ENCODE measurements at regions not wholly inside any gene's neighbourhood (a gene's known extent, or its start where the extent isn't known, plus 50 kb on each side); places are given as distances from the start of the nearest gene placed in this dataset.
A peak's percentile ranks its signal among the peaks of the same experiment; 100 is the strongest.
"Not testable (repeated sequence)": the region's sequence is repeated elsewhere in the genome, so short reads cannot be mapped to it uniquely, and the experiment has no call there.

GRCh38 chr13:28607187-28607955 lies 51.6 kb upstream of the POMP start:
- no peak for DNase-seq (ENCODE audit: low spot score)

GRCh38 chr13:28606466-28606865 lies 52.5 kb upstream of the POMP start:
- DNase-seq (ENCODE audit: low spot score), result no peak

- not testable (repeated sequence) for DNase-seq (ENCODE audit: low spot score)
Observed at GRCh38 chr13:28605147-28605546, 53.8 kb upstream of the POMP start.

DNA sequence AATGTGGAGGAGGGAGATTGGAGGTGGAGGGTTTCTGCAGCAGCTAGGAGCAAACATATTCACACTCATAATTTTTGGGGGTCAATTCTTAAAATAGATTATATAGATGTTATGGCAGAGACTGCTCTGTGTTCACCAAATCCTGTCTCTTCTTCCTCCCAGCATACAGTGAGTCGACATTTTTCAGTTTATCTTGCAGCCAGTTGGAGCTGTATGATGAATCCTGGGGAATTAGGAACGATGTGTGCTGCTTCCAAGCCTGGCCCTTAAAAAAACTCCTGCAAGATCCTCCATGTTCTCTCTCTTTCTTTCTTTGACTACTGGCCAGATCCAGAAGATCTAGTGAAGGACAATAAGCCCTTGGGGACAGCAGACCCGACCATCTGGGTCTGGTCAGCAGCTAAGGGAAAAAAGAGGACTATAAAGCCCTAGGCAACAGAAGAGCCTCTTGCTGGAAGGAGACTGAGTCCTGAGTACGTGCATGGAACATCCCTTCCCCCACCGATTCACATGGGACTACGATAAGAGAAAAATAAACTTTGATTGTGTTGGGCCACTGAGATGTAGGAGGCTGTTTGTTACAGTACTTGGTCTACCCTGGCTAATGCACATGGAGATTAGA lies 55.8 kb upstream of the POMP start:
- no peak for DNase-seq (ENCODE audit: low spot score)

- no peak for DNase-seq (ENCODE audit: low spot score)
Observed at GRCh38 chr13:28602580-28602979, 56.4 kb upstream of the POMP start.

DNA sequence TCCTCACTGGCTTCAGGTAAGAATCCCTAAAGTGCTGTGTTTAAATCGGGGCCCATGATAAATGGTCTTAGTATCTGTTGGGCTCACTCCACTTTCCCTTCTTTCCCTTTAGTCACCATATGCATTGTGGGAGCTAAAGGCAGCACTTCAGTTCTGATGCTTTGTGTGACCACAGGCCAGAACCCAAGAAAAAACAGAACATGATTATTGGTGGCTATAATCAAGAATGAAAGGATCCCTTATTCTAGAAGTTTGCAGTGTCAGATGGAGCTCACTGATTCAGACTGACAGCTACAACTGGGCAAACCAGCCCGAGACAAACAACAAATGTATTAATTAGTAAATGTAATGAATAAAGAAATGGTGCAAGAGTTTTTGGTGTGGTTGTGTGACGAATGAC lies 57.3 kb upstream of the POMP start:
- DNase-seq (ENCODE audit: low spot score), result no peak

GRCh38 chr13:28597641-28598040 lies 61.3 kb upstream of the POMP start:
- DNase-seq (ENCODE audit: low spot score), result no peak

- DNase-seq (ENCODE audit: low spot score), result no peak
Observed at GRCh38 chr13:28590461-28590860, 68.5 kb upstream of the POMP start.

GRCh38 chr13:28588296-28588695 lies 70.6 kb upstream of the POMP start:
- no peak for DNase-seq (ENCODE audit: low spot score)

DNA sequence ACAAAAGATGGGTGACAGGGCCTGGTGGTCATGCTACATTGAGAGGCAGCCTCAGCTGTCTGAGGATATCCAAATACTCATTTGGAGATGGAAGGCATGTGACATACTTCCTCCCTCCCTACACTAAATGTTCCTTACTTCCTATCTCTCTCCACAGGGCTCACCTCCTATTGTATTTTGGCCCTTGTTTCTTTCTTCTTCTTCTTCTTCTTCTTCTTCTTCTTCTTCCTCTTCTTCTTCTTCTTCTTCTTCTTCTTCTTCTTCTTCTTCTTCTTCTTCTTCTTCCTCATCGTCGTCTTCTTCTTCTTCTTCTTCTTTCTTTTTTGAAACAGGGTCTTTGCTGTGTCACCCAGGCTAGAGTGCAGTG lies 71.8 kb upstream of the POMP start:
- DNase-seq (ENCODE audit: low spot score), result no peak

DNA sequence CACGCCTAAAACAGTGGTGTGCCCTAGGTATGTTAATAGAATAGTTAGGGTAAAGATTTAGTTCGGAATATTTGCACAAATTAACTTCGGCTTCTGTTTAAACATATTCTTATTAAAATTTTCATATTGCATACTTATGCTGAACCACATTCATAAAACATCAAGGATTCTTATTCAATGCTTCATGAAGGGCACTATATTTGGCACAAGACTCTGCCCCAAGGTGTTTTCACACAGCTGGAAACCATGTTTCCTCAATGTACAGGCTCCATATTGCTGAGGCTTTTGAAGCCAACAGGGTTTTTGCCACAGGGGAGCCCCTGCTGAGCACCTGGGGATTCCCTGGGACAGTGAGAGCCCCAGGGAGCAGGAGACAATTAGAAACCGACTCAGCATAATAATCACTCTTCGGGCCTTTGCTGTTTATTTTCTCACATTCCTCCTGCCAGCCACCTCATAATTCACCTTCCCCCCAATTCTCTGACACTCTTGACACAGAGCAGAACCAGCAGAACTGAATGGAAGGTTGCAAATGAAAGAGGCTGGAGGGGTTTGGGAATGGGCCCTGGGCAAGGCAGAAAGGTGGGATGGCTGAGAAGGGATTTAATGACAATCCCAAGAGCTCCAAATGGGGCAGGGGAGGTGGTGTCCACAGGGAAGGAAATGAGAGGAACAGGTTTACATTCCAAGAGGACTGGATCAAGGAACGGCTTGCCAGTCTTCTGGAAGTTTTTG lies 72.3 kb upstream of the POMP start:
- no peak for DNase-seq (ENCODE audit: low spot score)

DNA sequence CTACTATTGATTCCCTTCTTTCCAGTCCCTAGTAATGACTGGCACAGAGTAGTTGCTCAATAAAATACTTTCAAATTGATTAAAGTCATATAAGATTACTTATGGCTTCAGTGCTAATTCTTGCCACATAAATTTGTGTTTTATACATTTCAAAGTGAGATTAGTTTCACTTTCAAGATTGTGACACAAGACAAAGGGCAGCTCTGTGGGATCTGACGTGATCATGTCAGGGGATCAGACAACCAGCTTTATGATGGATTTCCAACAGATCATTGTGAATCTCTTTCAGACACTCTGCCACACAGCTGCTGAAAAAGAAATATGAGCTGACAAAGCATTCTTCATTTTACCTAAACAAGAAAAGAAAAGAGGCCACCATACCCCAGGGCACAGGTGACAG lies 73.4 kb upstream of the POMP start:
- peak; percentile 13 for DNase-seq (ENCODE audit: low spot score)

GRCh38 chr13:28584873-28585381 lies 74.0 kb upstream of the POMP start:
- DNase-seq (ENCODE audit: low spot score), result no peak

DNA sequence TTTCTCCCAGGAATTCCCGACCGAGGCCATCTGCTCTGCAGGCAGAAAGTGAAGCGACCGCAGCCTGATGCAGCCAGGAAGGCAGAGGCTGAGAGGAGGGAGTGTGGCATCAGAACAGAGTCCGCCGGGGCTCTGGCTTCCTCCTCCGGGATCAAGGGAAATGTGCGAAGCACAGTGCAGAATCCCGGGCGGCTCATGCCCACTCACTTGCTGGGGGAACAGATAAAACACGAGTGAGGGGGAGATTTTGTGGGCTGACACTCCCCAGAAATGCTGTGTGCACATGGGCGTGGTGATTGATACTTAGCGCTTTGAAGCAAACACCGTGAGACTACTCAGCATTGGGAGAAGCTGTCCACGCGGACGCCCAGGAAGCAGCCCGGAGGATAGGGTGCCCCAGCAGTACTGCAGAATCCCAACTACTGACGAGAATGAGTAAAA lies 75.3 kb upstream of the POMP start:
- no peak for DNase-seq (ENCODE audit: low spot score)

- no peak for DNase-seq (ENCODE audit: low spot score)
Observed at GRCh38 chr13:28582892-28583240, 76.1 kb upstream of the POMP start.

GRCh38 chr13:28582225-28582891 lies 76.6 kb upstream of the POMP start:
- no peak for DNase-seq (ENCODE audit: low spot score)

DNA sequence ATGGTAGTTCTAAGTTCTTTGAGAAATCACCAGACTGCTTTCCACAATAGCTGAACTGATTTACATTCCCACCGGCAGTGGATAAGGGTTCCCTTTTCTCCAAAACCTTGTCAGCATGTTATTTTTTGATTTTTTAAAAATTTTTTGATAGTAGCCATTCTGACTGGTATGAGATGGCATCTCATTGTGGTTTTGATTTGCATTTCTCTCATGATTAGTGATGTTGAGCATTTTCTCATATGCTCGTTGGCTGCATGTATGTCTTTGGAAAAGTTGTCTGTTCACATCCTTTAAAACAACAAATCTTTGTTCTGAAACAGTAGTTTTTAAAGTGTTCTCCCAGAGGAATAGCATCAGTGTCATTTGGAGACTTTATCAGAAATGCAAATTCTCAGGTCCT lies 77.5 kb upstream of the POMP start:
- DNase-seq (ENCODE audit: low spot score), result no peak

DNA sequence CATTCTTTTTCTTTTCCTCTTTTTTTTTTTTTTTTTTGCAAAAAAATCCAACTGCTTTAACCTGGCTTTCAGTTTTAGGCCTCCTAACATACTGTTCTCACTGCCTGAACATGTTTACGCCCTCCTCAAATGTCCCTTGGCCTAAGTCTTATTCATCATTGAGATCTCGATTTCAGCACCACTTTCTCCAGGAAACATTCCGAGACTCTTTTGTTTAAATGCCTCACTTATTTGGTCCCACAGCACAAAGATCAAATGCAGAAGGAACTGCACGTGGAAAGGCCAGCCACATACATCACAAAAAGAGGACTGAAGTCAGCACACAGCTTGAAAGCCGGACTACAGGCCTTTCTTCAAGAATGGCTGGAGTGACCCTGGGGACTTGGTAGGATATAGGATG lies 79.2 kb upstream of the POMP start:
- no peak for DNase-seq (ENCODE audit: low spot score)

GRCh38 chr13:28579322-28579721 lies 79.6 kb upstream of the POMP start:
- no peak for DNase-seq (ENCODE audit: low spot score)

GRCh38 chr13:28576067-28576466 lies 81.1 kb upstream of the FLT1 start:
- DNase-seq (ENCODE audit: low spot score), result no peak

DNA sequence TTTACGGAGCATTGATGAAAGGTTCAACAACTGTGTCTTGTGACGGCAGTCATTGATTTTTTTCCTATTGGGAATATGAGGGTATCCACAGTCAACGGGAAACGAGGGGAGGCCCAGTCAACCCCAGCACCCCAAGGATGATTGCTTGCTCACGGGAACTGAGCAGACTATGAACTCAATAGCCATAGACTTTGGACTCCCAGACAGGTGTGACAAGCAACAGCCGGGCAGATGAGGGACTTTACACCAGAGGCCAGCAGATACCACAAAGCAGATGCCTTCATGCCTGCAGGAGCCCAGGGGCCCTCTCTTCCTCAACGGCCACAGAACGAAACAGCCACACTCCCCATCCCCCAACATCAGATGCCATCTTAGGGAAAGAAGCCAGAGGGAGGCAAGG lies 80.3 kb upstream of the FLT1 start:
- no peak for DNase-seq (ENCODE audit: low spot score)

DNA sequence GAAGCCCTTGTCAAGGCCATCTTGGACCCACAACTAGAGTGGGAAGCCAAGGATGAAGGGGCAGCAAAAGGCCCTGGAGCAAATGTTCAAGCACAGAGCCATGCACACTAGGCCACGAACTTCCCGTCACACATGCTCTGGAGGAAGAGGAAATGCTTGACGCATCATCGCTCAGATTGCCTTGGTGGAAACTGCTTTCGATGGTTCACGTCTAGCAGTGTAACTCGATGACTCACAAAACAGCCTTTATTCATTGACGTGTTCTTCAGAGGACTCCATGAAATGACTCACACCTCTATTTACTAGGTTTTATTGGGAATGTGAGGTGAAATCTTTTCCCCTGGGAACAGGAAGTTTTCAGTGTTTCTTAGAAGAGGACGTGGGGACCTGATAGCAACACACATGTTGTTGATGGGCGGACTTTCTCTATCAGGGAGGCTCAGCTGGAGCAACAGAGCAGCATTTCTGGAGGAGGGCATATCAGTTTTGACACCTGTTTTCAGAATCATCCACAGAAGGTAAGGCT lies 79.8 kb upstream of the FLT1 start:
- peak; percentile 51 for DNase-seq (ENCODE audit: low spot score)

Measured in activated CD4-positive, alpha-beta T cell treated with anti-CD3 and anti-CD28 coated beads, Interleukin-2, Interleukin-4, amounts not matched to agents 100 ng/mL and 50 ng/mL, durations not matched to agents 16 hours and 8 hours (primary cell).